A673 (cell line): ENCODE measurements at regions not wholly inside any gene's neighbourhood (a gene's known extent, or its start where the extent isn't known, plus 50 kb on each side); places are given as distances from the start of the nearest gene placed in this dataset.

Source experiments
- EZH2 ChIP-seq: fragments of 200-600 bp; sonication (generic); IDR thresholded peaks from 2 replicates; pipeline ENCODE4 v1.6.1; 2017; ENCODE audit warnings: borderline replicate concordance, low read depth, mild to moderate bottlenecking, mixed read lengths, antibody characterized with exemption, low read length; ENCODE audit not compliant: poor library complexity, severe bottlenecking
- TF ChIP-seq, protein P1 (sequence below): fragments of 300-800, 200-600 bp; sonication (generic); conservative IDR thresholded peaks from 2 replicates; pipeline ENCODE4 v1.5.1; 2017; ENCODE audit warnings: low read depth, mild to moderate bottlenecking, antibody characterized with exemption, low read length, moderate library complexity, mixed read lengths

DNA sequence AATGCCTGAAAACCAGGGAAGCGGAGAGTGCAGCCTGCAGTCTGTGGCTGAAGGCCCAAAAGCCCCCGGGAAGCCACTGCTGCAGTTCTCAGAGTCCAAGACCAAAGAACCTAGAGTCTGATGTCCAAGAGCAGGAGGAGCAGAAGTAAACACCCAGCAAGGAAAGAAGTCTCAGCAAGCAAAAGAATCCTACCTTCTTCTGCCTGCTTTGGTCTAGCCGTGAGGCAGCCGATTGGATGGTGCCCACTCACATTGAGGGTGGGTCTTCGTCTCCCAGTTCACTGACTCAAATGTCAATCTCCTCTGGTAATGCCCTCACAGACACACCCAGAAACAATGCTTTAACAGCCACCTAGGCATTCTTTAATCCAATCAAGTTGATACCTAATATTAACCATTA, 217.5 kb downstream of the PLA2G4A start:
- TF ChIP-seq EZH2 = no peak
- TF ChIP-seq, protein P1, sequence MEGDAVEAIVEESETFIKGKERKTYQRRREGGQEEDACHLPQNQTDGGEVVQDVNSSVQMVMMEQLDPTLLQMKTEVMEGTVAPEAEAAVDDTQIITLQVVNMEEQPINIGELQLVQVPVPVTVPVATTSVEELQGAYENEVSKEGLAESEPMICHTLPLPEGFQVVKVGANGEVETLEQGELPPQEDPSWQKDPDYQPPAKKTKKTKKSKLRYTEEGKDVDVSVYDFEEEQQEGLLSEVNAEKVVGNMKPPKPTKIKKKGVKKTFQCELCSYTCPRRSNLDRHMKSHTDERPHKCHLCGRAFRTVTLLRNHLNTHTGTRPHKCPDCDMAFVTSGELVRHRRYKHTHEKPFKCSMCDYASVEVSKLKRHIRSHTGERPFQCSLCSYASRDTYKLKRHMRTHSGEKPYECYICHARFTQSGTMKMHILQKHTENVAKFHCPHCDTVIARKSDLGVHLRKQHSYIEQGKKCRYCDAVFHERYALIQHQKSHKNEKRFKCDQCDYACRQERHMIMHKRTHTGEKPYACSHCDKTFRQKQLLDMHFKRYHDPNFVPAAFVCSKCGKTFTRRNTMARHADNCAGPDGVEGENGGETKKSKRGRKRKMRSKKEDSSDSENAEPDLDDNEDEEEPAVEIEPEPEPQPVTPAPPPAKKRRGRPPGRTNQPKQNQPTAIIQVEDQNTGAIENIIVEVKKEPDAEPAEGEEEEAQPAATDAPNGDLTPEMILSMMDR = no peak
